Suppressor macrophage treated with lipopolysaccharide for 4 hours (primary cell): ENCODE measurements at regions not wholly inside any gene's neighbourhood (a gene's known extent, or its start where the extent isn't known, plus 50 kb on each side); places are given as distances from the start of the nearest gene placed in this dataset.

Experiments used
- DNase-seq: peaks from one replicate; pipeline ENCODE4 v3.0.0-alpha.2; 2020

- no peak for DNase-seq
Measured at GRCh38 chr1:69483246-69483645, 84.5 kb upstream of the LRRC7 start.

GRCh38 chr1:69485616-69486015 lies 82.1 kb upstream of the LRRC7 start:
- DNase-seq = no peak

GRCh38 chr1:69491416-69491815 lies 76.3 kb upstream of the LRRC7 start:
- no peak for DNase-seq

GRCh38 chr1:69492286-69492685 lies 75.4 kb upstream of the LRRC7 start:
- no peak for DNase-seq

GRCh38 chr1:69494221-69494620 lies 73.5 kb upstream of the LRRC7 start:
- DNase-seq = no peak

GRCh38 chr1:69497441-69498221 lies 70.1 kb upstream of the LRRC7 start:
- DNase-seq = no peak

GRCh38 chr1:69498711-69499110 lies 69.0 kb upstream of the LRRC7 start:
- DNase-seq = no peak

GRCh38 chr1:69499203-69499803 lies 68.4 kb upstream of the LRRC7 start:
- no peak for DNase-seq

- DNase-seq = no peak
Measured at GRCh38 chr1:69502991-69503390, 64.7 kb upstream of the LRRC7 start.

- no peak for DNase-seq
Measured at GRCh38 chr1:69504730-69505252, 62.9 kb upstream of the LRRC7 start.

GRCh38 chr1:69506311-69506710 lies 61.4 kb upstream of the LRRC7 start:
- no peak for DNase-seq

- no peak for DNase-seq
Measured at GRCh38 chr1:69506721-69507120, 61.0 kb upstream of the LRRC7 start.

- no peak for DNase-seq
Measured at GRCh38 chr1:69510026-69510425, 57.7 kb upstream of the LRRC7 start.

GRCh38 chr1:69511426-69512192 lies 56.1 kb upstream of the LRRC7 start:
- DNase-seq = no peak

GRCh38 chr1:69513601-69514000 lies 54.1 kb upstream of the LRRC7 start:
- no peak for DNase-seq
